ENCODE measurements at regions not wholly inside any gene's neighbourhood (a gene's known extent, or its start where the extent isn't known, plus 50 kb on each side); places are given as distances from the start of the nearest gene placed in this dataset.

GRCh38 chr12:90473831-90474230, 481.1 kb downstream of the CCER1 start:
- TF ChIP-seq POLR2AphosphoS5 (IDR thresholded peaks at IDR 0.05) (no peak), POLR2A (IDR thresholded peaks at IDR 0.05) (no peak)
- TF ChIP-seq, protein P1, sequence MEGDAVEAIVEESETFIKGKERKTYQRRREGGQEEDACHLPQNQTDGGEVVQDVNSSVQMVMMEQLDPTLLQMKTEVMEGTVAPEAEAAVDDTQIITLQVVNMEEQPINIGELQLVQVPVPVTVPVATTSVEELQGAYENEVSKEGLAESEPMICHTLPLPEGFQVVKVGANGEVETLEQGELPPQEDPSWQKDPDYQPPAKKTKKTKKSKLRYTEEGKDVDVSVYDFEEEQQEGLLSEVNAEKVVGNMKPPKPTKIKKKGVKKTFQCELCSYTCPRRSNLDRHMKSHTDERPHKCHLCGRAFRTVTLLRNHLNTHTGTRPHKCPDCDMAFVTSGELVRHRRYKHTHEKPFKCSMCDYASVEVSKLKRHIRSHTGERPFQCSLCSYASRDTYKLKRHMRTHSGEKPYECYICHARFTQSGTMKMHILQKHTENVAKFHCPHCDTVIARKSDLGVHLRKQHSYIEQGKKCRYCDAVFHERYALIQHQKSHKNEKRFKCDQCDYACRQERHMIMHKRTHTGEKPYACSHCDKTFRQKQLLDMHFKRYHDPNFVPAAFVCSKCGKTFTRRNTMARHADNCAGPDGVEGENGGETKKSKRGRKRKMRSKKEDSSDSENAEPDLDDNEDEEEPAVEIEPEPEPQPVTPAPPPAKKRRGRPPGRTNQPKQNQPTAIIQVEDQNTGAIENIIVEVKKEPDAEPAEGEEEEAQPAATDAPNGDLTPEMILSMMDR (IDR thresholded peaks at IDR 0.05 in 8 of 11, conservative IDR thresholded peaks at IDR 0.05 in 3 of 11): no peak

DNA sequence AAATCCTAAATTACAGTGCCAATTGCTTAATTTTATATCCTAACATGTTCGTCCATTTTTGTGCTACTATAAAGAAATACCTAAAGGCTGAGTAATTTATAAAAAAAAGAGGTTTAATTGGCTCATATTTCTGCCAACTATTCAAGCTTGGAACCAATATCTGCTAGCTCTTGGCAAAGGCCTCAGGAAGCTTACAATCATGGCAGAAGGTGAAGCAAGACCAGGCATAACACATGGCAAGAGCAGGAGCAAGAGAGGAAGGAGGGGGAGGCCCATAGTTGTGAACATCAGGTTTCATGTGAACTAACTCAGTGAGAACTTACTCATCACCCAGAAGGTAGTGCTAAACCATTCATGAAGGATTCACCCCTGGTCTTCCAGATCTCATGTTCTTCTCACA, 494.3 kb downstream of the CCER1 start:
- Histone ChIP-seq H3K27me3 (replicated peaks in 1 of 7) (no peaks in the 10 kb centered on the region), H3K27ac (no peak overlapping the region), H3K9me3 (peaks cover 0 to 6% (median 0%) of the 10 kb centered on the region in 8 donors), H3K36me3 (no peaks in the 10 kb centered on the region), H3K4me3 (no peak overlapping the region), H3K4me1 (no peaks in the 10 kb centered on the region)
- intact Hi-C loops (cut with DNase I; ENCODE audit: low total_unique reads): no loop called here
- WGBS, 5 donors: 75 to 89% (median 81%) methylated on average over 1 of the region's 1 CpG
- TF ChIP-seq POLR2A (IDR thresholded peaks at IDR 0.05) (no peak), POLR2AphosphoS5 (IDR thresholded peaks at IDR 0.05) (no peak)
- TF ChIP-seq, protein P1 (IDR thresholded peaks at IDR 0.05 in 8 of 11, conservative IDR thresholded peaks at IDR 0.05 in 3 of 11): no peak
- no peak for DNase-seq

More at GRCh38 chr12:90473831-90474230, 481.1 kb downstream of the CCER1 start:
- H3K4me3 ChIP-seq: no peak overlapping the region
- H3K36me3 ChIP-seq: no peaks in the 10 kb centered on the region
- no peaks in the 10 kb centered on the region for H3K4me1 ChIP-seq
- no peaks in the 10 kb centered on the region for H3K27me3 ChIP-seq (replicated peaks in 1 of 7)
- H3K27ac ChIP-seq: no peak overlapping the region
- peaks cover 0 to 25% (median 14%) of the 10 kb centered on the region in 8 donors for H3K9me3 ChIP-seq
- DNase-seq: no peak
- intact Hi-C loops (cut with DNase I; ENCODE audit: low total_unique reads): no loop called here
- WGBS, 5 donors: 55 to 62% (median 56%) methylated on average over 2 of the region's 2 CpGs

- no peak for DNase-seq
- TF ChIP-seq POLR2AphosphoS5 (IDR thresholded peaks at IDR 0.05) (no peak), POLR2A (IDR thresholded peaks at IDR 0.05) (no peak)
- TF ChIP-seq, protein P1 (IDR thresholded peaks at IDR 0.05 in 8 of 11, conservative IDR thresholded peaks at IDR 0.05 in 3 of 11): no peak
- Histone ChIP-seq H3K4me3 (no peak overlapping the region), H3K27ac (no peak overlapping the region), H3K36me3 (no peaks in the 10 kb centered on the region), H3K4me1 (no peaks in the 10 kb centered on the region), H3K27me3 (replicated peaks in 1 of 7) (no peaks in the 10 kb centered on the region), H3K9me3 (no peaks in the 10 kb centered on the region)
- 83 to 93% (median 86%) methylated on average over 3 of the region's 3 CpGs for WGBS, 5 donors
- intact Hi-C loops (cut with DNase I; ENCODE audit: low total_unique reads): no loop called here
Measured at GRCh38 chr12:90456248-90456647, 498.7 kb downstream of the CCER1 start.

- Histone ChIP-seq H3K4me3 (no peak overlapping the region), H3K4me1 (no peaks in the 10 kb centered on the region), H3K27me3 (replicated peaks in 1 of 7) (no peaks in the 10 kb centered on the region), H3K9me3 (no peaks in the 10 kb centered on the region), H3K27ac (no peak overlapping the region), H3K36me3 (no peaks in the 10 kb centered on the region)
- TF ChIP-seq, protein P1 (IDR thresholded peaks at IDR 0.05 in 8 of 11, conservative IDR thresholded peaks at IDR 0.05 in 3 of 11): no peak
- no peak for TF ChIP-seq POLR2A (IDR thresholded peaks at IDR 0.05)
- 65 to 93% (median 72%) methylated on average over 2 of the region's 2 CpGs for WGBS, 5 donors
- no peak for DNase-seq
- intact Hi-C loops (cut with DNase I; ENCODE audit: low total_unique reads): no loop called here
Measured at GRCh38 chr12:90455756-90456155, 499.2 kb downstream of the CCER1 start.

Measured in spleen (tissue), 11 donors.